ENCODE measurements at regions not wholly inside any gene's neighbourhood (a gene's known extent, or its start where the extent isn't known, plus 50 kb on each side); places are given as distances from the start of the nearest gene placed in this dataset.

DNA sequence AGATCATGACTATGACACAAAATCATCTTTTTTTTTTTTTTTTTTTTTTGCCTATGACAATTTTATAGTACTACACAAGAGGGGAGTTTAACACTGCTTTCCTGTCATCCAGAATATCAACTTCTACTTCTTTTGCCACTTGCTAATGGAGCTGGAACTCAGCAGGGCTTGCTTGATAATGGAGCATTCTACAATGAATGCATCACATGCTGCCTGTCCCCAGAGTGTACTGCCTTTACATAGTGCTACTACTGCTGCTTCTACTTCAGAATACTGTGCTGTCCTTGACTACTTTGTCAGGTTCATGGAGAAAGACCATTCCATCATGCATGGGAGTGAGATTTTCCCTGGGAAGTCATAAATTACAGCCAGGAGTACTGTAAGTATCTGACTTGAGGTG lies 338.6 kb upstream of the SEMA3A start:
- FAIRE-seq, result no peak

DNA sequence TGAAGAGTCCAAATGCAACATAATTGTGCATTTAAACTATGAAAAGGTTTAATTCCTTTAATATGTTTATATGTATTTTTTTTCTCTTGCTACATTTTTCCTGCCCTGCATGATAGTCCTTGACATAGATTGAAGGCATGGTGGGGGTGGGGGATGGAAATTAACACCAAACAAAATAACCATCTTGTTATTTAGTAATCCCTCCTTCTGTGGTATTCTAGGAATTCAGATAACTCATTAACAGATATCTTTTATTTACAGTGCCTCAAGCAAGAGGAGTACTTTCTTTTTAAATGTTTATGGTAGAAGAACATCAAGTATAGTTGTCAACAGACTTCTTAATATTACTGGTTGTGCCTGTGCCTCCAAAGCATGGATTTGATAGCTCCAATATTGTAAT lies 337.6 kb upstream of the SEMA3A start:
- FAIRE-seq, result no peak

GRCh38 chr7:84529480-84530205 lies 335.1 kb upstream of the SEMA3A start:
- no peak for FAIRE-seq

DNA sequence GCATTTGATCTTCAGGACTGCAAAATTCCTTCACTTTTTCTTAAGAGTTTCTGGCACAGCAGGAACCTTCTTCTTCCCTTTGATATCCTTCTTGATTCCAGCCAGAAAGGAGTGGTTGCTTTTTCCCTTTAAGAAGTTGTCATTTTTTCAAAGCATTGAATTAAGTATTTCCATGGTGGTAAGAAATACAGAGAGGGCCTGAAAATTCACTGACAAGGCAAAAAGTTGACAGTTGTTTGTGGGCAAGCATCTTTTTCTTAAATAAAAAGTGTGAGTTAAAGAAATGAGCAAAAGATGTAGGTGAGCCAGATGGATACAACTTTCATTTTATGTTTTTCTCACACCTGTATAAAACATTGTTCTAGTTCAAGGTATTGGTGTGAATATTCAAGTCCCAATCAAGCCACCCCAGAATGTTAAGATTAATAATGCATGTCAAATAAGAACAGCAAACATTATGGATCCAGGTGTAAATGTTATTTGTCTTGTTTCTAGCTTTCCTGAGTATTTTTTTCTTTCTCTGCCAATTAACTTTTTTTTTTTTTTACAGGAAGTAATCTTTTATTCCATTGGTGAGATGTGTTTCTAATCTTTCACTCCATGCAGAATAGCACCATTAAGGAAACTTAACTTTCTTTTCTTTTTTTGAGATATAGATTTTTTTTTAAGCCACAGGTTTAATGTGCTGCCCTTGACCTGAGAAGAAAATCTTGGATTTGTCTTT lies 334.3 kb upstream of the SEMA3A start:
- no peak for FAIRE-seq

DNA sequence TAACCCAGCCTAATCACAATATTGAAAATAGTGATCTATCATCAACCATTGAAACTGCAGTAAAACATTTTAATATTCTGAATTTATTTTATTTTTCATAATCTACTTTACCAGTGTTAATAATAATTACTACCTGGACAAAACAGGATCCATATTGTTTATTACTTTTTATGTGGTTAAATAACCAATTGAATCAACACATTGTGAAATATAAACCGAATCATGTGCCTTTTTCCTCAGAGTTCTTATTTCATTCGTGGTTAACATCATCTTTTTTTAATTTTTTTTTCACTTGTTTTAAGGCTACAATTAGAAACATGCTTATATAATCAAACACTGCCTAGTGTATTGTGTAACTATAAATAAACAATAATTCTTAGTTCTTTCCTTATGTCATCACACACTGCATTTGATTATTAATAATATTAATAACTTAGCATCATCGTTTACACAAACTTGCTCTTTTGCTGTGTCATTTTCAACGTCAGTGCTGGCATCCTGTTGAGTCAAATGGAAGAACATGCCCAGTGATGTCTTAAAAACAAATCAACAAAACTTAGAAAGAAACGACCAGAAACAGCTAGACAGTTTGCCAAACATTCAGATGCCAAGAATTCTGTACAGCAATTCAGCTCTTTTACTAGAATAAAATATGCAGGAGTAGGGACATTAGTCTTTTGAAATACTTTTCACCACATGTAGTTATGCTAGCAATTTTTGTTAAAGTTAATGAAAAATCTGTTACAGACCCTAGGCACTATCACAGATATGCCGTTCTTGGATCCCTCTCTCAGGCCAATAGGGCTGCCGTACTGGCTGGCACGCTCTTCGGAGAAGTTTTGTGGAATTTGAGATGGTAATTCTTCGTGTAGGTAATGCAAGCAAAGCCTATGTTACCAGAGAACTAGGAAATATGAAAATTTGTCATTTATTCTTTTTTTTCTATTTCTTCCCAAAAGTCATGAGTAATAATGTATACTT lies 330.4 kb upstream of the SEMA3A start:
- no peak for FAIRE-seq

- FAIRE-seq, result no peak
These were observed 318.5 kb upstream of the SEMA3A start for GRCh38 chr7:84513061-84513460.

DNA sequence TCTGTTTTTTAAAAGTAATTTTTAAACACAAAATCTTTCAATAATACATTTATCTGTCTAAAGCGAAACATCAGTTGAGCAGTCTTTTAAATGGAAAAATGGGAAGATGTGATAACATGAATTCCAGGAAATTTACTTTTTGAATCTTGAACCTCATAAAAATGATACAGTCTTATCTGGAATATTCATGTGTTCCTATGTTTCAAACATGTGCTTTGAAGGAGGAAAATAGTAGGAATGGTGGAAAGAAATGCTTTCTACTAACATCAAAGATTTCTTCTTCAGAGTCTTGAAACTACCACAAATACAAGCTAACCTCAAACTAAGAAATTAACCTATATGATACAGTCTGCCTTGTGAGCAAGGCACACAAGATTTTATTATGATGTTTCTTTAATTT lies 317.5 kb upstream of the SEMA3A start:
- FAIRE-seq, result no peak

- FAIRE-seq, result no peak
These were observed 315.9 kb upstream of the SEMA3A start for GRCh38 chr7:84510505-84510904.

DNA sequence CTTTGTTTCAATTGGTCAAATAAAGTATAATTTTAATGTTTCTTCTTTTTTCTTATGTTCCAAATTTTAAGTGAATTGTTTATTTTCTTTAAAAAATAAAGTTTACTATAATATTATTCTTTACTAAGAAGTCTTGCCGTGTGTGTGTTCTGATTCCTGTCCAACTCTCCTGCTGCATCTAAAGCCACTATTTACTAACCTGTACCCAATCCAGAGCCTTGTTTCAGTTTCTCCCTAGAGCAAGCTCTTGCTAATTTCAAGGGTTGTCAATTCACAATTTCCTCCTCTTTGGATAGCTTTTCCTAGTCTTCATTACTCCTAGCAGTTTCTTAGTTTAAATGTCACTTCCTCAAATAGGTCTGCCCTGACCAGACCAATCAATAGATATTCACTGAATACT lies 314.9 kb upstream of the SEMA3A start:
- FAIRE-seq, result peak; percentile 77

DNA sequence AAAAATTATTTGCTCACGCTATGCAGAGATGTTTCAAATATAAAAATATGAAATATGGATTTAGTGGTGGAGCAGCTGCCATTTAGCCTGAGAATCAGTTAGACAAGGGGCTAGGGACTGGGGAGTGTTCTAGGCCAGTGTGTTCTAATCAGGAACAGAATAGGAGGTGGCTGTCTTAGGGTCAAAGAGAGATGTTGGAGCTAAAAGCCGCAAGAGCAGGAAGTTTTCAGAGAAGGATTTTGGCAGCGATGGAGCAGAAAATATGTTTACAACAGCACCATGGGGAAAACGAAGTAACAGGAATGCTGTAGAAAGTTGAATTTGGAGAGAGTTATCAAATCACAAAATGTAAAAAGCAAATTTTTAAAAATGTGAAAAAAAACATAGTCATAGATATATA lies 314.0 kb upstream of the SEMA3A start:
- no peak for FAIRE-seq

DNA sequence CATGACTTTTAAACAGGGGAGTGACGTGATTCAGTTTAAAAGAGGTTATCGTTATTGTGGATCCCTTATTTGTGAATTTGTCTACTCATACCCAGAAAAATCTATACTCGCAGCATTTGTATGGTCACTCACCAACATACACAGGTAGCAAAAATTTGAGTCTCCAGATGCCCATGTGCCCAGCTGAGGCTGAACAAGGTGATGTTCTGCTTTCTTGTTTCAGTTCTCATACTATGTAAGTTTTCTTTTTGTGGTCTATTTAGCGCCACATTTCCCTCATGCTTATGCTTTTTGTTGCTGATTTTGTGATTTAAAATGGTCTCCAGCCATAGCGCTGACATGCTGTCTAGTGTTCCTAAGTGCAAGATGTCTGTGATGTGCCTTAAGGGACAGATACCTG lies 312.9 kb upstream of the SEMA3A start:
- FAIRE-seq, result no peak

- FAIRE-seq, result peak; percentile 26
These were observed 311.6 kb upstream of the SEMA3A start for GRCh38 chr7:84506151-84506550.

GRCh38 chr7:84502239-84502638 lies 307.6 kb upstream of the SEMA3A start:
- FAIRE-seq, result no peak

GRCh38 chr7:84497873-84498272 lies 303.3 kb upstream of the SEMA3A start:
- FAIRE-seq, result no peak

GRCh38 chr7:84495128-84495527 lies 300.5 kb upstream of the SEMA3A start:
- peak; percentile 50 for FAIRE-seq

DNA sequence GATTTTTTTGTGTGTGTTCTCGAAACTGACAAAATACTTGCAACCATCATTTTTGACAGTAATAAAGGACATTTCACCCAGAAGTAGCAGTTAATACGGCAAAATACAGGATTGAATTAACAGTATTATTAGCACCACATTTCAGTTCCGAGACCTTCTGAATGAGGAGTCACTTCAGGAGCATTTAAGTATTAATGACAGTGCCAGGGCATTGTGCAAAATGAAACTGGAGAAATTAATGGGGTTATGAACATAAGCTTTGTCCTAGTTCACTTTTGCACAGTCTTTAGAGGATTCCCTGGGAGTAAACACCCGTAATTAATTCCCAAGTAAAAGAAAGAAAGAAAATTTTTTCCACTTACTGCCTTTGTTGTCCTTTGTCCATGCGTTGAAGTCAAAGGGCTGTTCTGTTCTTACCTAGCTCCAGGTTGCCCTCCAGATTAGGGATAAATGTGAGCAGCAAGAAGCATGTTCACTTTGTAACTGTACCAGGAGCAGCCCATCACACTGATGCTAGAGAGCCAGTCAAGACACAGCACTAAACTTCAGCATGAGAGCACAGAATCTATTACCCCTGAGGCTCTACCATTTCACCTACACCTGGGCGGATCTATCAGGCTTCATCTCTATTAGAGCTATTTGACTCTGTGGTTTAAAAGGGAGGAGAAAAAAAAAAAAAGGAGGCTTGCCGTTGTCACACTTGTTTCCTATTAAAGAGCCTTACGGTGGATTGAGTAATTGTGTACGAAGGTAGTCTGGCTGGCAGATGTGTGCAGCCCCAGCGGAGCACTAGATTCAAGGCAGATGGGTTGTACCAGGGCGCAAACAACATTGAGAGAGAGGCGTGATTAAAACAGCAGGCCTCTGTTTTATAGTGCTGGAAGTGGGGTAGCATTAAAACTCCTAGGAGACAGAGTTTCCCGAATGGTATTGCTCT lies 297.8 kb upstream of the SEMA3A start:
- FAIRE-seq, result no peak

GRCh38 chr7:84490661-84491060 lies 296.1 kb upstream of the SEMA3A start:
- no peak for FAIRE-seq

- FAIRE-seq, result no peak
These were observed 290.0 kb upstream of the SEMA3A start for GRCh38 chr7:84484502-84485079.

DNA sequence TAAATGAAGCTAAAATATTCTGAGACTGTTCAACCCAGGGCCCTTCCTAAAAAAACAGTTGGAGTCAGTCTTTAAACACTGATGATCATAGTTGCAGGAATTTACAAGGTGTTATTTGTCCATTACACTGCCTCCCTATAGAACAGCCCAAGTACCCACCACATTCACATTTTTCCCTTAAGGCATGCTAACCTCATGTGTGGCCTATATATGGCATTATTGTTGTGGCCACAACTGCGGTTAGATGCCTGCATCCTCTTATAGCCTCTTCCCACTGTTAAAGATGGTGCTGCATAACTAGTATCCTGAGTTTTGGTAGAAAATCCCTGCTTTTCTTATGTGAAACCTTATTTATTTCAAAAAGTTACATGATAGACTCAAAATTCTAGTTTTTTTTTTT lies 287.9 kb upstream of the SEMA3A start:
- no peak for FAIRE-seq

DNA sequence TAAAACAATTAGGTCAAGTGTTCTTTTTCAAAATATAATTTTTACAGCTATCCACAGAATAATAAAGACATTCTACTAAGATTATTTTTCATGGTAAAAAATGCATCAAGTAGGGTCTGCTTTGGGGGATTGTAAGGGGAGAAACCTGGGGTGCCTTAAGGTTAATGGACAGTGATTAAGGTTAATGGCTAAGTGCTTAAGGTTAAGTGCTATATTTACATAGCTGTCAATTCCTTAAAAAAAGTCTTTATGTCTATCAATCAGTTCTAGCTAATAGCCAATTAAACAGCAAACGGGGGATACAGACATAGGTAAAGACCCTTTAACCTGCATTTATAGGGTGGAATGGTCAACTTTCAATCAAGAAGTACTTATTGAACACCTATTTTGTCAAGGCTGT lies 284.5 kb upstream of the SEMA3A start:
- FAIRE-seq, result no peak

DNA sequence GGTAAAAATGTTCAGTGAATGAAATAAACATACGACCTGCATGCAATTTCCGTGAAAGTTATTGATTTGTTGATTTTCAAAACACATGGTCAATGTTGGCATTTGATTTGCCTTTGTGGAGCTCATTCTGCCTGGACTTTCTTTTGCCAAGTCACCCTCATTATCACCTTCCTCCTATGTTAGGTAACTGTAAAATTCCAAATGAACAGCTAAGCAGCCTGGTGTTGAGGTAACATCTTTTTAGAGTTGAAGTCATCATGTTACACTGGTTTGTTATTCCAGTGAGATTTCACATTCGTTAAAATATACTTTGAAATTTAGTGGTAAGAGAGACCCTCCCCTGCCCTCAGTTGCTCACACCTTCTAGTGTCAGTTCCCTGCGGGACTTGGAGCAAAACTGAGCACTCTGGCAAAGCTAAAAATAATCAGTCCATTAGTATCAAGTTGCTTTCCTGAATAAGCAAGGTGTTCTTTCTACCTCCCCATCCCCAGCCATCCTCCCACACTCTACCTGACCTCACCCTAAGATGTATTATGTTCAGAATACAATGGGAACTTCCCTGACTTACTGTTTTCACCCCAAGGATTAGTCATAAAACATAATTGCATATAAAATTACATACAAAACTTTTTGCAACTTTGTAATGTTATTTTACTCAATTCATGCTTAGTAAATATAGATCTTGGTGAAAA lies 283.3 kb upstream of the SEMA3A start:
- FAIRE-seq, result no peak
